Testis (tissue), 2 donors: ENCODE measurements at regions not wholly inside any gene's neighbourhood (a gene's known extent, or its start where the extent isn't known, plus 50 kb on each side); places are given as distances from the start of the nearest gene placed in this dataset.

Source experiments
- CTCF ChIP-seq, 3 experiments: fragments of 450-650 bp in 2 of 3; fragments of 200-600 bp in 1 of 3; sonication (generic) in 1 of 3; IDR thresholded peaks; one replicate each; pipeline ENCODE4 v1.5.1; 2016 to 2019; ENCODE audit warnings: antibody characterized with exemption in 3 of 3, mild to moderate bottlenecking in 2 of 3, moderate library complexity in 1 of 3
- POLR2A ChIP-seq: fragments of 450-650 bp; IDR thresholded peaks from one replicate; pipeline ENCODE4 v1.6.1; 2017; ENCODE audit warnings: antibody characterized with exemption, mild to moderate bottlenecking, moderate library complexity

DNA sequence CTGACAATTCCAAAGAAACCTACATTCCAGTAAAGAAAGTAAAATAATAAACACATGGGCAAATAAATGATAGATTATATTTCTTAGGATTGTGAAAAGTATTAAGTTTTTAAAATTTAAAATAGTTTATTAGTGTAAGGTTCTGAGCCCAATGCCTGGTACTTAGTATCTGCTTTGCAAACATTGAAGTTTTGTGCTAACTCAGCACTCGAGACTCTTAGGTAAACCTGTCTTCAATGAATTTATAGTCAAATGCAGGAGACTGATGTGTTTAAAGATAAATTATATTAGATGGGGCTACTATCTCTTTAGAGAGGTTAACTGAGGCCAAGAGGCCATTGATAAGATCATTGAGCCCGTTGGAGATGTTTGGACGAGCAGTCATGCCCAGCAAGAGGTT lies 138.3 kb upstream of the SALL1 start:
- TF ChIP-seq CTCF (IDR thresholded peaks at IDR 0.05) (no peak), POLR2A (no peak)
